ENCODE measurements at regions not wholly inside any gene's neighbourhood (a gene's known extent, or its start where the extent isn't known, plus 50 kb on each side); places are given as distances from the start of the nearest gene placed in this dataset.

GRCh38 chr6:74145931-74146330 lies 449.9 kb downstream of the CD109 start:
- no peak overlapping the region for H3K4me3 ChIP-seq
- H3K36me3 ChIP-seq: no peaks in the 10 kb centered on the region
- no peak overlapping the region for H3K27ac ChIP-seq
- no peaks in the 10 kb centered on the region for H3K4me1 ChIP-seq
- no peaks in the 10 kb centered on the region for H3K9me3 ChIP-seq
- no peaks in the 10 kb centered on the region for H3K27me3 ChIP-seq
- no peak for DNase-seq (ENCODE audit: low spot score)
- TF ChIP-seq CTCF (IDR thresholded peaks at IDR 0.05): no peak

- H3K36me3 ChIP-seq: no peaks in the 10 kb centered on the region
- peaks cover 0 to 12% of the 10 kb centered on the region in 2 donors for H3K9me3 ChIP-seq
- TF ChIP-seq CTCF (IDR thresholded peaks at IDR 0.05): no peak
- H3K27me3 ChIP-seq: no peaks in the 10 kb centered on the region
- H3K27ac ChIP-seq: no peak overlapping the region
- DNase-seq (ENCODE audit: low spot score): no peak
- H3K4me1 ChIP-seq: no peaks in the 10 kb centered on the region
- no peak overlapping the region for H3K4me3 ChIP-seq
These were observed 441.9 kb downstream of the CD109 start for GRCh38 chr6:74137911-74138310.

GRCh38 chr6:74134327-74134726 lies 438.3 kb downstream of the CD109 start:
- Histone ChIP-seq H3K4me3 (no peak overlapping the region), H3K4me1 (no peaks in the 10 kb centered on the region), H3K27me3 (no peaks in the 10 kb centered on the region), H3K9me3 (peaks cover 0 to 12% of the 10 kb centered on the region in 2 donors), H3K36me3 (no peaks in the 10 kb centered on the region), H3K27ac (no peak overlapping the region)
- TF ChIP-seq CTCF (IDR thresholded peaks at IDR 0.05): no peak
- DNase-seq (ENCODE audit: low spot score): no peak

GRCh38 chr6:74133073-74133472 lies 437.1 kb downstream of the CD109 start:
- Histone ChIP-seq H3K27me3 (no peaks in the 10 kb centered on the region), H3K27ac (no peak overlapping the region)
- TF ChIP-seq CTCF (IDR thresholded peaks at IDR 0.05): no peak

GRCh38 chr6:74130641-74131040 lies 434.6 kb downstream of the CD109 start:
- no peak for DNase-seq (ENCODE audit: low spot score)
- H3K4me1 ChIP-seq: no peaks in the 10 kb centered on the region

More at GRCh38 chr6:74133073-74133472, 437.1 kb downstream of the CD109 start:
- H3K4me1 ChIP-seq: no peaks in the 10 kb centered on the region
- no peaks in the 10 kb centered on the region for H3K36me3 ChIP-seq
- DNase-seq (ENCODE audit: low spot score): no peak
- peaks cover 0 to 12% of the 10 kb centered on the region in 2 donors for H3K9me3 ChIP-seq
- no peak overlapping the region for H3K4me3 ChIP-seq

More at GRCh38 chr6:74130641-74131040, 434.6 kb downstream of the CD109 start:
- Histone ChIP-seq H3K4me3 (no peak overlapping the region), H3K27me3 (no peaks in the 10 kb centered on the region), H3K36me3 (no peaks in the 10 kb centered on the region), H3K9me3 (peaks cover 0 to 11% of the 10 kb centered on the region in 2 donors), H3K27ac (no peak overlapping the region)
- no peak for TF ChIP-seq CTCF (IDR thresholded peaks at IDR 0.05)
